ENCODE measurements at regions not wholly inside any gene's neighbourhood (a gene's known extent, or its start where the extent isn't known, plus 50 kb on each side); places are given as distances from the start of the nearest gene placed in this dataset.

GRCh38 chr7:24057243-24057642 lies 226.7 kb upstream of the NPY start:
- peaks cover 2% of the 10 kb centered on the region for H3K27me3 ChIP-seq (replicated peaks; ENCODE audit: insufficient read depth)
- no peaks in the 10 kb centered on the region for H3K36me3 ChIP-seq
- no peak overlapping the region for H3K4me3 ChIP-seq
- no peaks in the 10 kb centered on the region for H3K4me1 ChIP-seq (replicated peaks)
- intact Hi-C loops (cut with DNase I): no loop called here
- H3K9me3 ChIP-seq: no peaks in the 10 kb centered on the region
- DNase-seq (ENCODE audit: low spot score): no peak
- no peak overlapping the region for H3K27ac ChIP-seq
- TF ChIP-seq POLR2A (IDR thresholded peaks at IDR 0.05): no peak
- no peak for TF ChIP-seq POLR2AphosphoS5 (IDR thresholded peaks at IDR 0.05)
- TF ChIP-seq CTCF (IDR thresholded peaks at IDR 0.05): no peak
- 86% methylated on average over 2 of the region's 2 CpGs for WGBS

DNA sequence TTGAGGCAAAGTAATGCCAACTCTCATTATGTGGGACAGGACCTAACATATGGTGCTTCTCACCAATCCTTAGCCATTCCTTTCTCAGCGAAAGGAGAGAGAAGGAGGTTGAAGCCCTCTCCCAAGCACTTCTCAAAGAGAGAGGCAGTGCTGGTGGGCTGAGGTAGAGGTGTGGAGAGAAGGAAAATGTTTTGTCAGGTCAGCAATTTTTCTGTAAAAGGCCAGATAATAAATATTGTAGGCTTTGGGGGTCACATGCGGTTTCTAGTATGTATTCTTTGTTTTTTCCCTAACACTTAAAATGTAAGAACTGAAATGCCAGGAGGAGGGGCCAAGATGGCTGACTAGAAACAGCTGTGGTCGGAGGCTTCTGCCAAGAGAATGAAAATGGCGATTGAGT lies 225.0 kb upstream of the NPY start:
- H3K27me3 ChIP-seq (replicated peaks; ENCODE audit: insufficient read depth): peaks cover 2% of the 10 kb centered on the region
- no peak overlapping the region for H3K27ac ChIP-seq
- no peak overlapping the region for H3K4me3 ChIP-seq
- no peaks in the 10 kb centered on the region for H3K36me3 ChIP-seq
- 77% methylated on average over 4 of the region's 4 CpGs for WGBS
- H3K9me3 ChIP-seq: no peaks in the 10 kb centered on the region
- TF ChIP-seq POLR2AphosphoS5 (IDR thresholded peaks at IDR 0.05) (no peak), POLR2A (IDR thresholded peaks at IDR 0.05) (no peak), CTCF (IDR thresholded peaks at IDR 0.05) (no peak)
- DNase-seq (ENCODE audit: low spot score): no peak
- no peaks in the 10 kb centered on the region for H3K4me1 ChIP-seq (replicated peaks)
- intact Hi-C loops (cut with DNase I): no loop called here

GRCh38 chr7:24059775-24060174 lies 224.2 kb upstream of the NPY start:
- H3K4me3 ChIP-seq: no peak overlapping the region
- DNase-seq (ENCODE audit: low spot score): no peak
- H3K4me1 ChIP-seq (replicated peaks): no peaks in the 10 kb centered on the region
- H3K36me3 ChIP-seq: no peaks in the 10 kb centered on the region
- 51% methylated on average over 12 of the region's 12 CpGs for WGBS
- H3K27ac ChIP-seq: no peak overlapping the region
- H3K27me3 ChIP-seq (replicated peaks; ENCODE audit: insufficient read depth): peaks cover 2% of the 10 kb centered on the region
- TF ChIP-seq POLR2AphosphoS5 (IDR thresholded peaks at IDR 0.05) (no peak), CTCF (IDR thresholded peaks at IDR 0.05) (no peak), POLR2A (IDR thresholded peaks at IDR 0.05) (no peak)
- intact Hi-C loops (cut with DNase I): no loop called here
- H3K9me3 ChIP-seq: no peaks in the 10 kb centered on the region

DNA sequence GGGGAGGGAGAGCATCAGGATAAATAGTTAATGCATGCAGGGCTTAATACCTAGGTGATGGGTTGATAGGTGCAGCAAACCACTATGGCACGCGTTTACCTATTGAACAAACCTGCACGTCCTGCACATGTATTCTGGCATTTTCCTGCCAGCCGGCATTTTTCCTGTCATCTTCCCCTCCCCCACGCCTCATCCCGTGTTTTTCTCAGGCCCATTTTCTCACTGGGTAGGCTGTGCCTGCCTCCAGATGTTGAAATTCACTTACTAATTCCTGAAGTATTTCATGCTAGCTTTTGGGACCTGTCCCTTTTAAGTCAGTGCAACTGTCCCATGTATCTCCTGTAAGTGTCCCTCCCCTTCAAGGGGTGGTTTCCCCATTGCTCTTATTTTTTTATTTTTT lies 220.3 kb upstream of the NPY start:
- Histone ChIP-seq H3K36me3 (no peaks in the 10 kb centered on the region), H3K4me1 (replicated peaks) (no peaks in the 10 kb centered on the region), H3K4me3 (no peak overlapping the region), H3K27me3 (replicated peaks; ENCODE audit: insufficient read depth) (no peaks in the 10 kb centered on the region), H3K27ac (no peak overlapping the region), H3K9me3 (no peaks in the 10 kb centered on the region)
- TF ChIP-seq POLR2AphosphoS5 (IDR thresholded peaks at IDR 0.05) (no peak), POLR2A (IDR thresholded peaks at IDR 0.05) (no peak), CTCF (IDR thresholded peaks at IDR 0.05) (no peak)
- intact Hi-C loops (cut with DNase I): no loop called here
- WGBS: 83% methylated on average over 6 of the region's 6 CpGs
- no peak for DNase-seq (ENCODE audit: low spot score)

- WGBS: 77% methylated on average over 3 of the region's 3 CpGs
- TF ChIP-seq POLR2A (IDR thresholded peaks at IDR 0.05) (no peak), POLR2AphosphoS5 (IDR thresholded peaks at IDR 0.05) (no peak), CTCF (IDR thresholded peaks at IDR 0.05) (no peak)
- Histone ChIP-seq H3K36me3 (no peaks in the 10 kb centered on the region), H3K27ac (no peak overlapping the region), H3K9me3 (no peaks in the 10 kb centered on the region), H3K4me3 (no peak overlapping the region), H3K27me3 (replicated peaks; ENCODE audit: insufficient read depth) (no peaks in the 10 kb centered on the region), H3K4me1 (replicated peaks) (no peaks in the 10 kb centered on the region)
- no peak for DNase-seq (ENCODE audit: low spot score)
- intact Hi-C loops (cut with DNase I): no loop called here
Measured at GRCh38 chr7:24069751-24070150, 214.2 kb upstream of the NPY start.

Measured in prostate gland (tissue), 2 donors.